PC-9 (cell line): ENCODE measurements at regions not wholly inside any gene's neighbourhood (a gene's known extent, or its start where the extent isn't known, plus 50 kb on each side); places are given as distances from the start of the nearest gene placed in this dataset.

ENCODE experiments used
- BruUV-seq: library from RNA; stranded (reverse); fragments of 400-500 nt; replicated peaks from 2 replicates; lab custom pipeline; 2021; lab: Mats Ljungman, UMichigan
- CTCF ChIA-PET: fragments of 300-600 bp; sonication (Branson Sonifier 250); formaldehyde crosslinking; loops from one replicate; lab custom pipeline; 2022; ENCODE audit warnings: antibody characterized with exemption; lab: Charles Lee
- POLR2A ChIA-PET: fragments of 300-600 bp; sonication (Branson Sonifier 250); formaldehyde crosslinking; loops from one replicate; lab custom pipeline; 2022; ENCODE audit warnings: antibody characterized with exemption; ENCODE audit not compliant: unreplicated experiment; lab: Charles Lee
- DNase-seq, 2 experiments: peaks; one replicate each; pipeline versions ENCODE4 v3.0.0 to v3.0.0-alpha.2; 2015 to 2022; ENCODE audit warnings: mixed read lengths in 1 of 2
- H2AFZ ChIP-seq: fragments of 200-600 bp; sonication (generic); 2 replicates; pipeline ENCODE4 v1.8.1; 2017; ENCODE audit warnings: antibody characterized with exemption
- H3F3A ChIP-seq: fragments of 200-600 bp; sonication (generic); 2 replicates; pipeline ENCODE4 v1.8.1; 2017; ENCODE audit warnings: antibody characterized with exemption, mild to moderate bottlenecking, low read depth; ENCODE audit not compliant: insufficient read depth
- H3K27ac ChIP-seq: fragments of 200-600 bp; sonication (generic); 2 replicates; pipeline ENCODE4 v1.6.1; 2016; ENCODE audit warnings: mixed run types
- H3K27me3 ChIP-seq: fragments of 200-600 bp; sonication (generic); 2 replicates; pipeline ENCODE4 v1.6.1; 2016; ENCODE audit warnings: low read depth, mixed run types; ENCODE audit not compliant: insufficient read depth
- H3K36me3 ChIP-seq: fragments of 200-600 bp; sonication (generic); 2 replicates; pipeline ENCODE4 v1.6.1; 2016; ENCODE audit warnings: low read depth, mixed run types
- H3K4me1 ChIP-seq: fragments of 200-600 bp; sonication (generic); replicated peaks from 2 replicates; pipeline ENCODE4 v1.6.1; 2016; ENCODE audit warnings: mixed run types; ENCODE audit not compliant: insufficient read depth
- H3K4me2 ChIP-seq: fragments of 200-600 bp; sonication (generic); 2 replicates; pipeline ENCODE4 v1.6.1; 2017; ENCODE audit warnings: mixed run types
- H3K4me3 ChIP-seq: fragments of 200-600 bp; sonication (generic); 2 replicates; pipeline ENCODE4 v1.6.1; 2016; ENCODE audit warnings: mixed run types
- H3K79me2 ChIP-seq: fragments of 200-600 bp; sonication (generic); 2 replicates; pipeline ENCODE4 v1.6.1; 2017; ENCODE audit warnings: low read depth, mixed run types
- H3K9me2 ChIP-seq: fragments of 200-600 bp; sonication (generic); 2 replicates; pipeline ENCODE4 v1.8.1; 2017; ENCODE audit warnings: mild to moderate bottlenecking; ENCODE audit not compliant: insufficient read depth
- H3K9me3 ChIP-seq: fragments of 200-600 bp; sonication (generic); 2 replicates; pipeline ENCODE4 v1.8.1; 2016; ENCODE audit warnings: low read depth; ENCODE audit not compliant: insufficient read depth
- H4K20me1 ChIP-seq: fragments of 200-600 bp; sonication (generic); 2 replicates; pipeline ENCODE4 v1.8.1; 2017; ENCODE audit not compliant: insufficient read depth
- CTCF ChIP-seq: fragments of 200-600 bp; sonication (generic); conservative IDR thresholded peaks from 2 replicates; pipeline ENCODE4 v1.6.1; 2017; ENCODE audit warnings: mixed run types, antibody characterized with exemption, mild to moderate bottlenecking, moderate library complexity
- EZH2 ChIP-seq: fragments of 200-600 bp; sonication (generic); IDR thresholded peaks from 2 replicates; pipeline ENCODE4 v1.8.0; 2017; ENCODE audit warnings: antibody characterized with exemption, low read depth
- intact Hi-C: fragments of 100-400 bp; cut with micrococcal nuclease; formaldehyde crosslinking; loops from one replicate; pipeline ENCODE4 v1.10.0; 2022; ENCODE audit not compliant: unreplicated experiment

DNA sequence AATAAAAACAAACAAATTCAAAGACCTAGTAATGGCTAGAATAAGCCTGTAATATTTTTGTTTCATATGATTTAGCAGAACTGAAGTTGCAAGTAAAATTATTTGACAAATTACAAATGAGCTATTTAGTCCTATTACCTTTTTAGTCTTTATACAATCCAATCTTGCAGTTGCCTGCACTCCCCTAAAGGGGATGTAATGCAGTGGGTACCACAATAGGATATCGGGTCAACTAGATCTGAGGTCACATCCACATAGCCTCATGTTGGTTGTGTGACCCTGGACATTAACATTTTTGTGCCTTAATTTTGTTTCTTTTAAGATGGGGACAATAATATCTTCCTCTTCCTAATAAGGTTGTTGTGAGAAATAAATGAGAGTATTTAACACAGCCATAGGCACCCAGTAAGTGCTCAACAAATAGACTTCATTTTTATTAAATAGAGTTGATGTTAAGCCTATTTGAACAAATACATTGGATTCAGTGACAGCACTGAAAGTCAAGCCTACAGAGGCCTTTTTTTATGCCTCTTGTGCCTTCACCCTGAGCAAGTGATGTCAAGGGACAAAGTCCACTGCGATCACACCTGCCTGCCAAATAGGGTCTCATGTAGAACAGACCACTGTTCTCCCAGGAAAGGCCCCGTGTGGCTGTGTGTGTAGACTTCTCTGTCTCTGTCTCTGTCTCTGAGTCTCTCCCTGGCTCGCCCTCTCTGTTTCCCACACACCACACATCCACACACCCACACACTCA lies 124.8 kb downstream of the EVX1 start:
- Histone ChIP-seq H3K79me2 (no peaks in the 10 kb centered on the region), H2AFZ (no peak overlapping the region), H3K4me2 (no peak overlapping the region), H3K36me3 (no peaks in the 10 kb centered on the region), H4K20me1 (no peaks in the 10 kb centered on the region), H3K4me3 (no peak overlapping the region), H3K9me3 (no peaks in the 10 kb centered on the region), H3F3A (peaks cover 7% of the 10 kb centered on the region; the same call in 1 of the 2 replicates), H3K27ac (no peak overlapping the region), H3K4me1 (peaks cover 25% of the 10 kb centered on the region), H3K27me3 (no peaks in the 10 kb centered on the region), H3K9me2 (no peaks in the 10 kb centered on the region)
- ChIA-PET CTCF (no interaction called here), POLR2A (no interaction called here)
- BruUV-seq, result no TSS peak
- no peak for DNase-seq
- intact Hi-C loops, result no loop called here
- TF ChIP-seq CTCF, result no peak
- no peak for TF ChIP-seq EZH2

DNA sequence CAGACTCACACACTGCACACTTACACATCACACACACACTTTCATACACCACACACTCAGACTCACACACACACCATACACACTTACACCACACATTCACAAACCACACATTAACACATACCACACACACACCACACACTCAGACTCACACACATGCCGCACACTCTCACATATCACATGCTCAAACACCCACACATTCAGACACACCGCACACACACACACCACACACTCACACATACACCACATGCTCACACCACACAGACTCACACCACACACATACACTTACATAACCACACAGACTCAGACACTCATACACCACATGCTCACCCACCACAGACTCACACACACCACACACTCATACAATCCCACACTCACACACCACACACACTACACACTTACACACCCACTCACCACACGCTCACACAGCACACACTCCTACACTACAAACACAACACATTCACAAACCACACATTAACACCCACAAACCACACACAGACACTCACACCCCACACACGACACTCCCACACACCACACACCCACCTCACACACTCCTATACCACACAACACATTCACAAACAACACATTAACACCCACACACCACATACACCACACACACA lies 125.4 kb downstream of the EVX1 start:
- POLR2A ChIA-PET, result no interaction called here
- no peaks in the 10 kb centered on the region for H3K27me3 ChIP-seq
- H3K4me3 ChIP-seq, result no peak overlapping the region
- no peak for DNase-seq
- H3K9me3 ChIP-seq, result no peaks in the 10 kb centered on the region
- CTCF ChIA-PET, result no interaction called here
- no peak for TF ChIP-seq CTCF
- TF ChIP-seq EZH2, result no peak
- peaks cover 13% of the 10 kb centered on the region; the same call in 1 of the 2 replicates for H3F3A ChIP-seq
- H3K79me2 ChIP-seq, result no peaks in the 10 kb centered on the region
- H3K9me2 ChIP-seq, result no peaks in the 10 kb centered on the region
- no peaks in the 10 kb centered on the region for H3K36me3 ChIP-seq
- H3K4me2 ChIP-seq, result no peak overlapping the region
- no peaks in the 10 kb centered on the region for H4K20me1 ChIP-seq
- H3K4me1 ChIP-seq, result peaks cover 32% of the 10 kb centered on the region
- intact Hi-C loops, result no loop called here
- no peak overlapping the region for H3K27ac ChIP-seq
- no peak overlapping the region for H2AFZ ChIP-seq
- BruUV-seq, result no TSS peak

GRCh38 chr7:27374958-27375841 lies 132.6 kb downstream of the EVX1 start:
- H3K4me2 ChIP-seq, result no peak overlapping the region
- H3K27ac ChIP-seq, result no peak overlapping the region
- H2AFZ ChIP-seq, result no peak overlapping the region
- H3F3A ChIP-seq, result peaks cover 13% of the 10 kb centered on the region; the same call in 1 of the 2 replicates
- no peaks in the 10 kb centered on the region for H3K9me2 ChIP-seq
- ChIA-PET CTCF (no interaction called here), POLR2A (no interaction called here)
- H3K4me1 ChIP-seq, result peaks cover 24% of the 10 kb centered on the region
- no peaks in the 10 kb centered on the region for H3K27me3 ChIP-seq
- intact Hi-C loops, result no loop called here
- no peak for DNase-seq
- TF ChIP-seq EZH2, result no peak
- no peak for TF ChIP-seq CTCF
- no peaks in the 10 kb centered on the region for H3K79me2 ChIP-seq
- no TSS peak for BruUV-seq
- H4K20me1 ChIP-seq, result no peaks in the 10 kb centered on the region
- no peaks in the 10 kb centered on the region for H3K36me3 ChIP-seq
- H3K9me3 ChIP-seq, result no peaks in the 10 kb centered on the region
- no peak overlapping the region for H3K4me3 ChIP-seq
